GM19397 (cell line): ENCODE measurements at regions not wholly inside any gene's neighbourhood (a gene's known extent, or its start where the extent isn't known, plus 50 kb on each side); places are given as distances from the start of the nearest gene placed in this dataset.

Source experiments
- ATAC-seq: cut with Tn5 transposase; IDR thresholded peaks from one replicate; pipeline ENCODE4 v1.9.1; 2021; ENCODE audit warnings: mild to moderate bottlenecking, moderate library complexity; ENCODE audit not compliant: unreplicated experiment

DNA sequence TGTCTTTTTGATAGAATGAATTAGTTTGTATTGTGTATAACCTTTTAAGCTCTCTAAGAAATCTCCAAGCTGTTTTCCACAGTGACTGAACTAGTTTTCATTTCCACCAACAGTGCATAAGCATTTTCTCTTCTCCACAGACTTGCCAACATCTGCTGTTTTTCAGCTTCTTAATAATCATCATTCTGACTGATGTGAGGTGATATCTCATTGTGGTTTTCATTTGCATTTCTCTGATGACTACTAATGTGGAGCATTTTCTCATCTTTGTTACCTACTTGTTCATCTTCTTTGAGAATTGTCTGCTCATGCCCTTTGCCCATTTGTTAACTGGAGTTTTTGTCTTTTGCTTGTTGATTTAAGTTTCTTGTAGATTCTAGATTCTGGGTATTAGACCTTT, 777.5 kb downstream of the OTOL1 start:
- no peak for ATAC-seq

DNA sequence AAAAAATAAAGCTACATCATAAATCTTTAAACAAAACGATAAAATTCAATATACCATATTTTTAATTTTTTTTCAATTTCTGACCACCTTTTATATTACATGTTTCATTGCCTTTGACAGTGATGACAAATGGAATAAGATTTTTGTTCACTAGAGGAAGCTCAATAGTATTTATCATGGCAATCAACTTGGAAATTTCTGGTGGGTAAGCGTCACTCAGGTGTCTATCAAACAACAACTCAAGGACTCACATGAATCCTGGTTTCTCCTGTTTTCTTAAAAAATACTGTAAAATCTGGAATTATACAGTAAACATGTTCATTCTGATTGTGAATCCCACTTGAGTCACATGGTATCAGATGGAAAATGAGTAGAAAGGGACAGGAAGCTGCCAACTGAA, 782.2 kb downstream of the OTOL1 start:
- ATAC-seq: no peak

DNA sequence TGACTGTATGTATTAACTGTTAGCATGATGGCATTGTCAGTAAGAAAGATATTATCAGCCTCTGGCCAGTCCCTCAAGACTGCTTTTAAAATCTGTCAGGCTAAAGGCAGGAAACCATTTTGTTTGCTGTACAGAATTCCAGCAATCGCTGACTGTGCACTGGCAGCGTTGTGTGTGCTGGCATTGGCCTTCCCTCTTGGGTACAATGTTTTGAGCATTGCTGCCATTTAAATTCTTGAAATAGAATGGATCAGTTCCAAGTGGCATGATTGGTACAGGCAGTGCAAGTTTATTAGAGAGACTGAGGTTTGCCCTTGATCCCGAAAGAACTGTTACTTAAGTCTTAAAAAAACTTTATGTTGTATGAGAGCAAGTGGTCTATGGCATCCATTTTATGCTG, 788.7 kb downstream of the OTOL1 start:
- no peak for ATAC-seq

DNA sequence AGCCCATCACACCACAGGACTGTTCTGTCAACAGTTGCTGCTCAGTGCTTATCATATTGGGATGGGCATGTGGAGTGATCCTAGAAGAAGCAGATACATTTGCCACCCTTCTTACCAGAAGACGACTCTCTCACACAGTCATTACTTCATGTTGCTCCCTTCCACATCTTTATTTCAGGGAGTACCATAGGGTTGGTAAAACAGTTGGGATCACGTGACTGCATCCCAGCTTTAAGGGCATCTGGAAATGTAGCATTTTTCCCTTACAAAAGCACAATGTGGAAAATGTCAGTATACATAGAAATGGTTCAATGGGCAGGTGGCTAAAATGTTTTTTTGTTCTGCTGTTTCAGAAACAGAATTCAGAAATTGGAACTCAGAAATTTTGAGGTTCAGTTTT, 791.0 kb downstream of the OTOL1 start:
- no peak for ATAC-seq

DNA sequence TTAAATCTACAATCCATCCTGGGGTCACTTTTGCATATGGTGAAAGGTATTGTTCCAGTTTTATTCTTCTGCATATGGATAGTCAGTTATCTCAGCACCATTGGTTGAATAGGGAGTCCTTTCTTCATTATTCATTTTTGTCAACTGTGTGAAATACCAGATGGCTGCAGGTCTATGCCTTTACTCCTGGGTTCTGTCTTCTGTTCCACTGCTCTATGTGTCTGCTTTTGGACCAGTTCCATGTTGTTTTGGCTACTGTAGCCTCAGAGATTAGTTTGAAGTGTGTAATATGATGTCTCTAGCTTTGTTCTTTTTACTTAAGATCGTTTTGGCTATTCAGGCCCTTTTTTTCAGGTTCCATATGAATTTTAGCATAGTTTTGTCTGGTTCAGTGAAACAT, 795.8 kb downstream of the OTOL1 start:
- ATAC-seq: no peak

DNA sequence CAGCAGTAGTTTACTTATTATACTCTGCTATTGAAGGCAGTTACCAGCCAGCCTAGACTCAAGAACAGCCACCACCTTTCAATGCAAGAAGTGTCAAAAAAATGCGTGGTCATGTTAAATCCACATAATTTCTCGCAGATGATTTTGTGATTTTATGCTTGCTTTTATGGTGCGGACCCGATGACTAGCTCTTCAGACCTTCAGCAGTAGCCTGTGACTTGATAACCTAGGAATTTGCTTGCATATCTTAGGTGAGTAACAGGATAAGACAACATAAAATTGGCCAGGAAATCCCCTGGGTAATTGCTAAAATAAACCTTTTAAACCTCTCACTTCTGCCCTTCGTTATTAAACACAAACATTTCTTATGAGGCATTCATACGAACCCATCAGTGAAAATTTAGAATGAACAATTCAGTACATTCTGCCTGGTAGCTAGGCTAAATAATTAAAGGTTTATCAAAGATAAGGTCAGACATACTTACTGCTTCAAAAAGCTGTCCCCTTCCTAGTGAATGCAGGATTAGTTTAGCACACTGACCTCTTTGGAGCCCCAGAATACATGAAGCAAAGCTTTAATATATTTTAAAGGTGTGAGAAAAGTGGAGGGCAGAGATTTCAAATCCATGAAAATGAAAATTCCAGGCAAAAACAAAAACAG, 798.8 kb downstream of the OTOL1 start:
- no peak for ATAC-seq

DNA sequence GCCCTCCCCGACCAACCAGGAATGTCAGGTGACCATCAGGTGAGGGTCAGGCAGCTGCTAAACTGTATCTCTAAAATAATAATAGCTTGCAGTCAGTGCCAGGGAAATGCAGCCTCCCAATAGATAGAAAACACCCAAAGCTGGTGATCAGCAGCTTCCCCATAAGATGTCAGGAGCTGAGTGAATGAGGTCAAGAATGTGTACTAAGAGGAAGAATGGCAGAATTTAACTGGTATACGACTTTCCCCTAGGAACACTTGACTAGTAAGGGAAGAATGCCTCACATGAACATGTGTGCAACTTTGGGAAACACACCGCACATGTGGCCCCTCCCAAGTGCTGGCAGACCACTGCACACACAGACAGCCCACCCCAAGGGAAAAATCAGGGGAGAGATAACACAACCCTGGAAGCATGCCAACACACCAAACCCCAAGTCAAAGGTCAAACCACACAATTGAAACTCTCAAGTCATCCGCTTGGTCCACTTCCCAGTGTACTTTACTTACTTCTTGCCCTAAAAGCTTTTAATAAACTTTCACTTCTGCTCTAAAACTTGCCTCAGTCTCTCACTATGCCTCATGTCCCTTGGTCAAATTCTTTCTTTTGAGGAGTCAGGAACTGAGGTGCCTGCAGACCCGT, 806.5 kb downstream of the OTOL1 start:
- no peak for ATAC-seq

DNA sequence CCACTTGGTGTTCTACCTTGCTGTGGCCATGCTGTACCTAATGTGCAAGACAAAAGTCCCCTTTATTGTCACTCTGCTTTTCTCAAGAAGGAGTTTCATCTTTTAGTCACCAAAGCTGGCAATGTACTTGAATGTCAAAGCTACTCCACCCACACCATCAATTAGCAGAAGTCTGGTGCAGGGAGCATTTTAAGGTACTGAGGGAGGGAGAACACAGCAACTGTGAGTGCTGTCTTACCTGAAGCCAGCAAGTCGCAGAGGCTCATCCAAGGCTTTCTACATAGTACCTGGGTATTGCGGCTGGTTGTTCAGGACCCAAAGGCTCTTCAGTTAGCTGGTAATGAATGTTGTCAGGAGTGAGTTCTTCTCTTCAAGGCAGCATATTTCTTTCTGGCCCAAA, 820.4 kb downstream of the OTOL1 start:
- ATAC-seq: no peak

DNA sequence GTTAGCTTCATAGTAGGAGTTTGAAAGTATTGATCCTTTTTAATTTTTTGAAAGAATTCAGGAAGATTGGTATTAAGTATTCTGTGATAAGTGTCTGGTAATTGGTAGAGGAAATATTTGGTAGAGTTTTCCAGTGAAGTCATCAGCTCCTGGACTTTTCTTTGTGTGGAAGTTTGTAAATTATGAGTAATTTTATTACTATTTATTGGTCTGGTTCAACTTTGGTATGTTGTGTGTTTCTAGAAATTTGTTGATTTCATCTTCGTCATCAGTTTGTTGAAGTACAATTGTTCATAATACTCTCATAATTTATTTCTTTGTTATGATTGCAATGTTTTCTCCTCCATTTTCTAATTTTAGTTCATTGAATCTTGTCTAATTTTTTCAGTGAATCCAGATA, 832.0 kb downstream of the OTOL1 start:
- no peak for ATAC-seq

DNA sequence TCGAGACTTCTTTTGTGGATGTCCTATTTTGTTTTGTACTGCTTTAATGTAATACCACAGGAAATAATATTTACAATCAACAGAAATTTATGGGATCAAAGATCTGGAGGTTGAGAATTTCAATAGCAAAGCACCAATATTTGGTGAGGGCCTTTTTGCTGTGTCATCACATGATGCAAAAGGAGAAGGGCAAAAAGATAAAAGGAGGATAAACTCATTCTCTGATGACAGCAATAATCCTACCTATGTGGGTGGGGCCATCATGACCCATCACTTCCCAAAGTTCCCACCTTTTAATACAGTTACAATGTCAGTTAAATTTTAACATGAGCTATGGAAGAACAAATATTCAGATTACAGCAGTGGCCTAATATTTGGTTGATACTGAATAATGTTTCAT, 832.9 kb downstream of the OTOL1 start:
- no peak for ATAC-seq

DNA sequence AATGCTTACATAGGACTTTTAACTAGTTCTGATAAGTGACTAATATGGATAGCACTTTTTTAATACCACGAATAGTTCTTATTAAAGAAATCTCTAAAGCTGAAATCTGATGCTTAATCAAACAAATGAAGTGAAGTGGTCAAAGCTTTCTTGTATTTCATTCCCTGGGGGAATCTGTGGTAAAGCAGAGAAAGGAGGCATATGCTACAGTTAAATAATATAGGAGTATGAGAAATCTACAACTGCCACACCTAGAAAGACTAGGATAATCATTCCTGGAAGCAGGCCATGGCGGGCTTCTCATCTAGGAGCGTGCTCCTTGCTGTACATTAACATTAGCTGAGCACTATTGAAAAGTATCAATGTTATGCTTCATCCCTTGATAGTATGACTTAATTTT, 835.7 kb downstream of the OTOL1 start:
- no peak for ATAC-seq

DNA sequence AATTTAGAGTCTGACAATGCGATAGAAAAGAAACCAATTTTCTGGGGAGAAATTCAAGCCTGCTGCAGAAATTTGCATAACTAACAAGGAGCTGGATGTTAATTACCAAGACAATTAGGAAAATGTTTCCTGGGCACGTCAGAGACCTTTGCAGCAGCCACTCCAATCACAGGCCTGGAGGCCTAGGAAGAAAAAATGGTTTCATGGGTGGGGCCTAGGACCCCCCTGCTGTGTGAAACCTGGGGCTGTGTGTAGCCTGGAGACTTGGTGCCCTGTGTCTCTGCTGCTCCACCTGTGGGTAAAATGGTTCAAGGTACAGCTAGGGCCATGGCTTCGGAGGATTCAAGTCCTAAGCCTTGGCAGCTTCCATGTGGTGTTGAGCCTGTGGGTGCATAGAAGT, 837.9 kb downstream of the OTOL1 start:
- ATAC-seq: no peak

DNA sequence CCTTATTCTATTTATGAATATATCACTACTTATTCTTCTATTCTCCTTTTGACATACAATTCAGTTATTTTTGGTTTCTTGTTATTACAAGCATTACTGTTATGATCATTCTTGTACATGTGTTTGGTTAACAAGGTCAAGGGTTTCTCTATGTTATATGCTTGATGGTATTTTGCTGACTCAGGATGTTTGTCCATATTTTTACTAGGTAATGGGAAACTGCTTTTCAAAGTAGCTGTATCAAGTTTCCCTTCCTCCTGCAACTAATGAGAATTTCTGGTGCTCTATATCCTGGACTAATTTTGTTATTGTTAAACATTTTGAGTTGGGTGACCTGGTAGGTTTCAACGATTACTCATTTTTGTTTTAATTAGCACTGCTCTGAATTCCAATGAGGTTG, 841.0 kb downstream of the OTOL1 start:
- ATAC-seq: no peak

DNA sequence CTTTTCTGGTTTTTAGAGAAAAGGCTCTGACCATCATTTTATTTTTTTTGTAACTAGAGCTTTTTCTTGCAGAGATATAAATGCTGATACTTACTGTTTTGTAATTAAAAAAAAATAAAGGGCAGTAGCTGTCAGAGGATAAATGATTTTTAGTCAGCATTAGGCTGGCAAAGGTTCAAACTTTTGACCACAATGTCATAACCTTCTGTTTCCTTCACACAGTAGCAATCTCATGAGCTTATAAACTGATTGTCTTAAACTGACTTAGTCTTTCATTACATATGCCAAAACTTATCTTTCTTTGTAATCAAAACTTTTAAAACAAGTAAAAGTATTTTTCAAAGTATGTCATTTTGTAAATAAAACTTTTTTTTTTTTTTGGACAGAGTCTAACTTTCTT, 841.9 kb downstream of the OTOL1 start:
- no peak for ATAC-seq

DNA sequence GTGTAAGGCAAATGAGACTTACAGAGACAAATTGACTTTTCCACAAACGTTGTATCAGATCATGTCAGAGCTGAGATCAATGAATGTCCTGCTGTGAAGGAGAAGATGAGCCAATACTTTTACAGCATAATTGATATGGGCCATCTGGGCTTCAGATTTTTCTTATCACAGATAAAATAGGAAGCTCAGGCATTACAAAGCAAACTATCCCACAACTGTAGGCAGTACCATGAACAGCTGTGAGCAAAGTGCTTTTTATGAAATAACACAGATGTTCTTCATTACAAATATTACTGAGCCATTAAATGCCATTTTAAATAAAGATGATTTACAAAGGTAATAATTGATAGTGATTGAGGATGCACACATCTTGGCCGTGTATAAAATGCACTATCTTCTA, 852.3 kb downstream of the OTOL1 start:
- ATAC-seq: no peak

DNA sequence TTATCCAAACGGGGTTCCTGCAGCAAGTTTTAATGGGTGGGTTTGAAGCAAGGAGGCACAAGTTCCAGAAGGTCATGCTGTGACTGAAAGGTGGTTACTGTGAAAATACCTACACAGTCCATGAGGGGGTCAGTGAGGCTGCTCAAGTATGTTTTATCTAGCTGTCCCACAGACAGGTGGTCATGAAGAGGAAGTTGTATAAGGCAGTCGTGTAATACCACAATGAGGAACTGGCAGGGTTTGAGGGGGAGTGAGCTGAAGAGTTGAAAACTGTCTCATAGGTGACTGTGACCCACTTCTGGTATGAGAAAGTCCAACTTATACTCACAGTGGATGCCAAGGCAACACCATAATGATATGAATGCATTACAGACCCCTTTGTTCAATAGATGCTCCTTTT, 856.8 kb downstream of the OTOL1 start:
- no peak for ATAC-seq

DNA sequence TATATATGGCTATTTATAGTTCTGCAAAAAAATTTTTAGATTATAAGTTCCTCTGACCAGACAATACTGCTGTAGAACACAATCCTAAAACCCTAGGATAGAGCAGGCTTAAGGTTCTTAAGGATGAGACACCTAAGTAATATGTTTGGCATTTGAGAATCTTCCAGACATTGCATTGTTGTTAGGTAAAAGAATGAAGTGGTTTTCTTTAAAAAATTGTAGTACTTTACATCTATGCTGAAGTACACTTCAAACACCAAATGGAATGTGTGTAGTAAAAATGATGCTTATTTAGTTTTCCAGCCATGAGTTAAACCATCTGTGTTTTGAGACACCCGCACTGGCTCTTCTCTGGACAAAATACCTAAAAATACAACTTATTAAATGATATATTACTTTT, 857.7 kb downstream of the OTOL1 start:
- ATAC-seq: no peak

DNA sequence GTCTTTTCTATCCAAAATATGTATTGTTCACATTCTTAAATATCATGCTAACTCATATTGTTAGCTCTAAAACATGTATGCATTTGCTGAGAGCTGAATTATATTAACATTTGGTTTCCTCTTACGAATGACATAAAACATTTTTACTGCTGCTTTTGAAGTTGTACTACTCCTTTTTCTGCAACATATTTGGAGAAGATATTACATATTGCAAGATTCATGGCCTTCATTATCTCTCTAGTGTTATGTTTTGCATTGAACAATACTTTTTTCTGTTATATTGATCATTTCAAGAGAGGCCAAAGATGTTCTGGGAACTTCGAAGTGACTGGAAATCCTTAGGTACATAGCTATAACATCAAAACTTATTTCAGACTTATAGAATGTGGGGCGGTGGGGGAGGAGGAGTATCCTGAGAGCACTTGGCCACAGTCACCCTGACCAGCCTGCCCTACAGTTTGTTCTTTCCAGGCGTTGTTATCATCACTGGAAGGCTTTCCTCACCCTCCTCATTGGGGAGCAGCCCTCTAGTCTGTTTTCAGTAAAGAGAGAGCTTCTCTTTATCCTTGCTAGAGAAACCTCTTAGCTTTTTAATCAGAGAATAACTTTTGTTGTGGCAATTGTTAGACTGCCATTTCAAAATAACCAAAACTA, 868.6 kb downstream of the OTOL1 start:
- ATAC-seq: no peak

DNA sequence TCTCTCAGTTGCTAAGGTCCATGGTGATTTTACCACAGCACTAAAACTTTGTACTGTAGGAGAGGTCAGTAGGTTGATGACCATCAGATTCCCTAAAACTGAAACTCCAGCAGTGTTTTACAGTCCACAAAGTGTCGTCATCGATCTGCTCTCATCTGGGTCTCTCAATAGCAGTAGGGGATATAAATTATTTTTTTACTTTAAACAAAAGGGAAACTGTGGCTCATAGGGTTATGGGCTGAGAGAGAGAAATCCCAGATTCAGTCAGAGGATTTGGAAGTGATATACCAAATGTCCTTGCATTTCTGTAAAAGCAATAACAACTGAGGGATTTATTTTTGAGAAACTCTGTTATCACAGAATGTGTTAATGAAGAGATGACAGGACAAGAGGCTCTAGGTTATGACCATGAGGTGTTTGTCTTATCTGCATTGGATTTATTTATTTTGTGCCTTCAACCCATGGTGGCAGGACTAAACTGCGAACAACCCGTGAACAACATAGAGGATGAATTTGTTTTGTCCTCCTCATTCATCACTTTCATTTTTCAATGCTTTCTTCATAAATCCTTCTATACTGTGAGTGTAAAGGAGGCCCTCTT, 869.7 kb downstream of the OTOL1 start:
- ATAC-seq: no peak

DNA sequence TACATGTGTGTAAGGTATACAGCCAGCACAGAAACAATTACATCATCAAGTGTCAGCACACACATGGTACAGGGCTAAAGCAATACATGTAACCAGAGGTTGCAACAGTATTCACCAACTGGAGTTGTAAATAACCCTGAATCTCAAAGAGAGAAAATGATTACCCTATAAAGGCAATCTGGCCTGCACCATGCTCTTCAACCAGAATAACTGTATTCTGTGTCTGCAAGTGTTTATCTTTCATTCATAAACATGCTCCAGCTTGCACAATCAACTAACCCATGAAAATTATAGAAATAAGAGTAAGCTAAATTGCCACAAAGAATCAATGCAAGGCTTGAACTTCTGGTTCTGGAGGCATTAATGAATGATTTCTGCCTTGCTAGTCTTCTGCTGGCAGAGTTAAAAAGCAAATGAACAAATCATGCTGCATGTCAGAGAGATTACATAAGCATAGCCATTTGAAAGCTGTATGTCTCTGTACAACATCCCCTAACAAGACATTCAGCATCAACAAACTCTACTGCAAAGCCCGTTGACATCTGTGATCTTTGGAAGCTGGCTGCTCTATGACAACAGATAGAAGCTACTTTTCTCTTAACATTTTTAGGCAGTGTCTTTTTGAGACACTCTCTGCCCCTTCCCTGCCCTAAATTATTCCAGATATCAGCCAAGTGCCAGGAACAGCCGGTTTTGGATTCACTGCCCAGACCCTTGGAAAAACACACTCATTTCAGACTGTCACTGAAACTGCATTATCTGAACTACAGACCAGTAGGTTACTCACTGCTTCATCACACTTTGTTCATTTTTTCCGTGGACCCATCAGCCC, 871.0 kb downstream of the OTOL1 start:
- no peak for ATAC-seq

DNA sequence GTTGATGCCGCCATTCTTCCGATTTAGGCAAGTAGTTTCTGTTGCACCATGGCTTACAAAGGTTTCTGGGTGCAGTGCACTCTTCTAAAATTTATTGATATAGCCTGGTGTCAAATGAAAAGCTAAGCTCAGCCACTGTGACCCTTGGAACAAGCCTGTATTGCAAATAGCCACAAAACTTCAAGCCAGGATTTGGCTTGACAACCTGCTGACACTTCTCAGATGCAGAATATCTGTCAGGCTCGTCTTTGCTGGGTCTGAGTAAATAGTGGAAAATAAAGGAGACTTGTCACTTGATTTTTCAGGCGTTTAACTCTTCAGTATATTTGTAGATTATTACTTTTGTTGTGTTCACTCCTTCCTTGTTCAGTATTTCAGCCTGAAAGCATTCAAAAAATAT, 871.8 kb downstream of the OTOL1 start:
- ATAC-seq: no peak
